Spleen (tissue), 7 donors: ENCODE measurements at regions not wholly inside any gene's neighbourhood (a gene's known extent, or its start where the extent isn't known, plus 50 kb on each side); places are given as distances from the start of the nearest gene placed in this dataset.

Experiments used
- CTCF ChIP-seq, 11 experiments: fragments of 200-600 bp in 7 of 11; fragments of 450-650 bp in 4 of 11; sonication (generic) in 4 of 11; IDR thresholded peaks in 8 of 11; conservative IDR thresholded peaks in 3 of 11; 1 replicate in 7 of 11; 2 replicates in 4 of 11; pipeline versions ENCODE4 v1.4.0 to v1.8.0; 2016 to 2021; ENCODE audit warnings: antibody characterized with exemption in 11 of 11, inconsistent platforms in 4 of 11, mild to moderate bottlenecking in 1 of 11
- POLR2AphosphoS5 ChIP-seq, 3 donors: sonication (generic); formaldehyde crosslinking; IDR thresholded peaks; one replicate each; pipeline ENCODE4 v1.5.1; 2017; ENCODE audit warnings: antibody characterized with exemption in 3 of 3
- donor health status: DM: no; HTN: no; CAD: no; lungs with moderate emphysema.
- donor health status: DM: no; HTN: no; CAD: no.
- donor health status: DM: no; HTN: no; CAD: no.

- TF ChIP-seq POLR2AphosphoS5 (IDR thresholded peaks at IDR 0.05) (peak in 1 of 3 donors; percentile 46), CTCF (IDR thresholded peaks at IDR 0.05 in 8 of 11, conservative IDR thresholded peaks at IDR 0.05 in 3 of 11) (no peak)
These were observed 238.1 kb upstream of the MAF start for GRCh38 chr16:79838496-79839259.
